Right kidney (tissue), 1 donor: ENCODE measurements at regions not wholly inside any gene's neighbourhood (a gene's known extent, or its start where the extent isn't known, plus 50 kb on each side); places are given as distances from the start of the nearest gene placed in this dataset.

Experiments
- DNase-seq: peaks from one replicate; pipeline ENCODE4 v3.0.0-alpha.2; 2016

DNA sequence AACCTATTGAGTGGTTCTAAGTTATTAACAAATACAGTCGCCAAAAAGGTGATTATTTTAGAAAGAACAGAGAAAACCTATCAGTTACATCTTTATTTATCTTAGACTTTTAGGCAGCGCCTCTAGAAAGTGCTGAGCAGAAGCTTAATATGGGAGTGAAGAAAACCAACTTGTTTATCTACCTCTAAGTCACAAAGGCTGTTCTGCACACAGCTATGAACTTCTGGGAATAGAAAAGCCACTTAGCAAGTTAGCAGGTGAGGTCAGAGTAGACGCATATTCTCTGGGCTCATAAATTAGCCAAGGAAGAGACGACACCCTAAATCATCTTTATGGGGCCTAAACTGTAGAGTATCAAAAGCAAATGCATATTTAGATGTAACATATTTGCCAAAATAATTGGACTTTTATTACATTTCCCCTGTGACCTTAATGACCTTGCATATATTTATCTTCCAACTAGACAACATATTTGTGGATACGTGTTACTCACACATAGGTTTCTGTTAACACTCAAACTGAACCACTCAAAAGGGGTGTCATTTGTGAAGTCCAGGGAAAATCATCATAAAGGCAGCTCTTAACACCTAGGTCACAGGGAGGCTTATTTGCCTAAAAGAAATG, 267.1 kb downstream of the ADGB start:
- DNase-seq = no peak

DNA sequence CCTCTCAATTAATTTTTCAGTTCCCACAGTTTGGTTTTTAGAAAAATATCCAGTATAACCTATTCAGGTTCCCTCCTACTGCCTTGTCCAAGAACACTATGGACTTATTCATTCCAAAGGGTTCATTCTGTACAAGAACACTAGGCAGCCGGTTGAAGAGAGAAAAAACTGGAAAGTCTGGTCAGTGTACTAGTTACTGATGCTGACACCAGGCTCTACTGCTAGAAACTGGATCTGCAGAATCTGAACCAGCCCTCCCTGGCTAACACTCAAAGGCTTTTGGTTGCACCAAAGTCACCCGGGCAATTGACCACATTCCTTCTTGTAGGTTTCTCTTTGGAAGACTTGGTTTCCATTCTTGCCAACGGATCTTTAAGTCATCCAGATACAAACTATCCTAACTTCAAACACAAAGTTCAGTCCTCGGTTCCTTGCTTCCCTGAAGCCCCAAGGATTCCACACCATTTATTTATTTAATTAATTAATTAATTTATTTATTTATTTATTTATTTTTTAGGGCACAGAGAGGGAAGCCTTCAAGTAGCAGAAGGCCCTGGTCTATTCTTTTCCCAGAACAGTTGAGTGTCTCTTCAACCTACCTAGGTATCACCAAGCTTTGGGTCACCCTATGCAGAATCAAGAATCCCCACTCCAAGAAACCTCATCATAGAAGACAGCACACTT, 268.1 kb downstream of the ADGB start:
- DNase-seq = no peak

DNA sequence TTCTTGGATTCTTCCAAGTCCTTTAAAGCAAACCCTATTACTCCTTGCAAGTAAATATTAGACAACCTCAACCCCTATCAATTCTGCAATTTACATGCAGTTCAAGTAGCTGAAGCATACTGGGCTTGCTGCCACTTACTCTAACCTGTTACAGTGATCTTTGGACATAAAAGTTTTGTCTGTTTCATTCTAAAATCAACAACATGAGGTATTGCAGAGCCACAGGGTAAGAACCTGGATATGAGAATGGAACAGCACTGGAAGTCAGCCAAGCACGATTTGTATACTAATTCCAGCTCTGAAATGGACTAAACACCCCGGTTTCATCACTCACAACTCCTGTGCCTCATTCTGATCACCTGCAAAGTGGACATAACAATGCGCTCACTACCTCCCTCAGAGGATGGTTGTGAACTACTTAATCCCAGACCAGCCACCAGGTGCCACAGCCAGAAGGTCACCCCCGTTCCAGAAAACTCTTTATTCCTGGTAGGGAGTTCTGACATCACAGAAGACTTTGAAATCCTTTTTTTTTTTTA, 270.0 kb downstream of the ADGB start:
- no peak for DNase-seq

DNA sequence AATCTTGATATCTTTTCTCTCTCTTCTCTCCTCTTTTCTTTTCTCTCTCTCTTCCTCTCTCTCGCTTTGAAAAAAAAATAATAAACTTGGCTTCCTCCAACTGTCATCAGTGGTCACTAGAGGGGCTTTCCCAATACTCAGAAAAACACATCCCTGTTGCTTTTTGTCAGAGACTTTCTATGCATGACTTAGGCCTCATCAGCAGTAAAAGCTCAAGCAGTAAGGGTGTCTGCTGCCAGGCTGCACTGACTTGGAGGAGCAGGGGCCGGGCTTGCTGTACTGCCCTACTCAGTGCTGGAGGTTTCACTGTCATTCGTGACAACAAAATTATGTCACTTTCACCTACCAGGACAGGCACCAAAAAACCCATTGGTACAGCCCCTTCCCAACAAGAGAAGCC, 272.0 kb downstream of the ADGB start:
- no peak for DNase-seq

DNA sequence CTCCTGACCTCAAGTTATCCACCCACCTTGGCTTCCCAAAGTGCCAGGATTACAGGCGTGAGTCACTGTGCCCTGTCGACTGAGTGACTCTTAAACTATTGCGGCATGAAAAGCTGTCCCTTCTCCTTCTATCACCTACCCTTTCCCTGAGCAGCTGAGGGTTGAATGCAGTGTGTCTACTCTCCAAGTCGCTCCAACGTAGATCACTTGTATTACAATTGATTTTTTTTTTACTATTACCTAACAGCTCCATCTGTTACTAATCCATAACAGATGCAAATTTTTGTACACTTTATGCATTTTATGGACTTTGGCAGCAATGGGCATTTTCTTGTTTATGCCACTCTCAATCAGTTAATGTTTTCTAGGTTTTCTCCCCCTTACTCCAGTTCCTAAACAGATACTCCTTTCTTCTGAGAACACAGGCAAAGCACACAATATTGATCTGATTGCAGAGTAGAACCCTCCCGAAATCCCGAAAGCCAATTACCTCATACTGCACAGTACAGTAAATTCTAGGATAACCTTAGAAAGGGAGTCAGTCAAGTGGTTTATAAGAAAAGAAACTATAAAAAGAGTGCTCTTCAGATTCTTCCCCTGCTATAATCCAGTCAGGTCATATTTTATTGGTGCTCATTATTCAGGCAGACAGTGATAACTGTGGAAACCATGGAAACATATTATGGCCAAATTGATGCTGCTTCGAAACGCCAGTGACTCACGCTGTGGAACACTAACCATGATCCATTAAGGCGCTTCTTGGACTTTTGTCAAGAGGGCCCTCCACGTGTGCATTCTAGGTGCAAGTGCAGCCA, 273.0 kb downstream of the ADGB start:
- DNase-seq = no peak

- DNase-seq = no peak
Observed at GRCh38 chr6:146872426-146872785, 273.6 kb downstream of the ADGB start.

- DNase-seq = no peak
Observed at GRCh38 chr6:146874278-146875018, 275.7 kb downstream of the ADGB start.

DNA sequence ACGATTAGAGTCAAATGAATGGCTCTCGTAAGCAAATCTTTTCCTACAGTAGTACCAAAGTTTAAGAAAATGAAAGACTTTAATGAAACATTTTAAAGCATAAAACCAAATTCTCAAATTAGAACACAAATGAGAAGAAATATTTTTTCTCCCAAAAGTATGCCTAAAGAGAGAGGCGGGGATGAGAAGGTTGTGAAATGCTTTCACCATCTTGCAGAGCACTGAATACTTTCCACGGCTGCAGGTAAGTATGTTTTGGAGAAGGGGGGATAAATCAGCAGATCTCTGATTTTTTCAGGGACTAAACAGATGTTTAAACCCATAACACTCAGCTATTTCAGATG, 277.1 kb downstream of the ADGB start:
- DNase-seq = no peak

DNA sequence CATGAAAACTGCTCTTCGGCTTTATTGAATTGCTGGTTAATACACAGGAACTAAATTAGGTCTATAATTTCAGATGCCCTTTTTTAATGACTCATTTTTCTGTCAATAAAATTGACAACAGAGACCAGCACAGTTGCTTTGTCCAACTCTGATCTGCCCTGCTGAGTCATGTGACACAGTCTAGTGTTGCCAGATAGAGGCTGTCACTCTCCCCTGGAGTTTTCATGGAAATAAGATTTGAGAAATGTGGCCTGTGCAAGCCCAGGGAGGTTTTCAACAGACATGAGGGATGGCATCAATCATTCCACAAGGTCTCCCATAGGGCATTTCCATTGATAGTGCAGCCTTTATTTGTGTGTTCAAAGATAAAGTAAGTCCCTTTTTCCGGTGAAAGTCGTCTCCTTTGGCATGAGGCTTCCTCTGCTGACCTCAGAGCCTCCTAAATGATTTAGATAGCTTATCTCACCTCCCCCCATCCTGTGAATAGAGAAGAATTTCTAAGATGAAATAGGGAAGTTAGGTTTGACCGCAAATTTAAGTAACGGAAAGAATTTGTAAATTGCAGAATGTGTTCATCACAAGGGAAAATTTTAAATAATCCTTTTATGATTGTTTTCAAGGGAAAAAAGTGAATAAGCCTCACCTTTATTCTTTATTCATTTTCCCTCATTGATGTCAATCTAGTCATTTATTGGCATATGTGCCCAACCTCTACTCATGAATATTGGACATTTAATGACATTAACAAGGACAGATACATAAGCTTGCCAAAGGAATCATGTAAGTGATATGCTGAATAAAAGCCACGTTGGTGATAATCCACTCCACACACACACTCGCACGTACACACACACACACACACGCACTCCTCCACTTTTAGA, 277.7 kb downstream of the ADGB start:
- no peak for DNase-seq

DNA sequence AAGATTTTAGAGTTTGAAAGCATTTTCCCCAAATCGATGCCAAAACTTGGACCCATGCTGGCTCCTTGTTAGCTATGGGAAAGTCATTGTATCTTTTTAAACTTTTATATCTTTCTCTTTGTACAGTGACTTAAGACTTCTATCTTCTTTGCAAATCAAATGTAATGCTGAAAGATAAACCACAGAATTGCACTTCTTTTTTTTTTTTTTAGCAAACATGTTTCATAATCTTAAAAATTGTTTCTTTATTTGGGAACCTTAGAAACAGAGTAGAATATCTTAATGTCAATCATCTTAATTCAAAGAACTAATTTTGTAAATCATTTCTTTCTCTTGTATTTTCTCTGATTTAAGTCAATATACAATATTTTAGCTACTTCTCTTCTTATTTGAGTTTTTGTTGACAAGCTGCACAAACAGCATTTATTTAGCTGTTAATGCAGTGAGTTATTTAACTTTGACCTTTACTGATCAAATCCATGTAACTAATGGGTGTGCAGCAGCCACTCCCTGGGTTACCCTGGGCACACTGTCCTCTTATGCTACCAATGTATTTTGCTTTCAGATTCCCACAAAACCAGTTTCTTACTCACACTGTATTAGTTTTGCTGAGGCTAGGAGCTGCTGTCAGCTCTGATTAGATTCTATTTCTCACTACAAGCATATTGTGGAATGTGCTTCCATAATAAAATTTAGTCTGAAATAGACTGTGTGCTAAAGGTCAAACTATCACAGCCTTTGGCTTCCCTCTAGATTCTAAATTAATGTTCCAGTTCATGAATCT, 279.6 kb downstream of the ADGB start:
- DNase-seq = no peak

GRCh38 chr6:146878952-146879340, 280.2 kb downstream of the ADGB start:
- no peak for DNase-seq

DNA sequence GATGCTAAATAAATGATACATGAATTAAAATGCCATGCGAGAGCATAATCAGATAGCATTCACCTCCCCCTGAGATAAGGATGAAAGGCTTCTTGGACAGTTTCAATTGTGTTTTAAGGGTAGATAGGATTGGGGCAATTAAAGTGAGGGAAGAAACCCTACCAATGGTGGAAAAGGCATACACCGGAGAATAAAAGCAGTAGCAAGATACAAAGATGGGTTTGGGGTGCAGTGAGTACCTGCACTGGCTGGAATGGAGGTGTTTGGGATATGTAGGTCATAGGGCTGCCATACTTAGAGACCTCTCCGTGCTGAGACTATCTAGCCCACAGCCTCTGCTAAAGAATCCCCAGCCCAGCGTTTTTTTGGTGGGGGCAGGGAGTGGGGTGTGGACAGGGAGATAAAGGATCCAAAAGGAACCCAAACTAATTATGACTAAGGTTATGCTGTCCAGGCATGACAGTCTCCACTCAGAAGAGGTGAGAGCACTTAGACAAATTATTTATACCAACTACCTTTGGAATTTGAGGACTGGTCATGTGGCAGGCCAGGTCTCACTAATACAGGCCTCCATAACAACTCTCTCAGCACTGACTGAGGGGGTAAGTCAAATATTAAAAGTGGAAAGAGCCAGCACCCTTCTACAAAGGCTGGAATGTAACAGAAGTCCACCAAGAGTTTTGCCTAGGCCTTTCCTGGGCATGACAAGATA, 280.8 kb downstream of the ADGB start:
- DNase-seq = no peak

GRCh38 chr6:146881228-146882181, 282.7 kb downstream of the ADGB start:
- DNase-seq = no peak

GRCh38 chr6:146883640-146884531, 285.1 kb downstream of the ADGB start:
- DNase-seq = no peak

GRCh38 chr6:146884728-146885127, 286.0 kb downstream of the ADGB start:
- no peak for DNase-seq

GRCh38 chr6:146885708-146886457, 287.1 kb downstream of the ADGB start:
- no peak for DNase-seq
